OCI-LY7 (cell line): ENCODE measurements at regions not wholly inside any gene's neighbourhood (a gene's known extent, or its start where the extent isn't known, plus 50 kb on each side); places are given as distances from the start of the nearest gene placed in this dataset.

Experiments
- BruUV-seq: library from RNA; stranded (reverse); fragments of 400-500 nt; replicated peaks from 2 replicates; lab custom pipeline; 2021; lab: Mats Ljungman, UMichigan
- CTCF ChIA-PET: fragments of 300-600 bp; sonication (Branson Sonifier 250); formaldehyde crosslinking; loops from one replicate; lab custom pipeline; 2022; ENCODE audit warnings: antibody characterized with exemption; ENCODE audit not compliant: unreplicated experiment; lab: Charles Lee
- POLR2A ChIA-PET: fragments of 300-600 bp; sonication (Branson Sonifier 250); formaldehyde crosslinking; loops from one replicate; lab custom pipeline; 2022; ENCODE audit warnings: antibody characterized with exemption; lab: Charles Lee
- DNase-seq: peaks from one replicate; pipeline ENCODE4 v3.0.0-alpha.2; 2015; ENCODE audit warnings: low spot score
- H2AFZ ChIP-seq: fragments of 200-600 bp; sonication (generic), shearing (Covaris generic); 2 replicates; pipeline ENCODE4 v1.6.1; 2014; ENCODE audit warnings: mild to moderate bottlenecking, antibody characterized with exemption, low read length, moderate library complexity
- H3K27ac ChIP-seq: fragments of 200-600 bp; sonication (generic); 2 replicates; pipeline ENCODE4 v1.5.1; 2014; ENCODE audit warnings: mixed run types, low read depth, mild to moderate bottlenecking, moderate library complexity, low read length, inconsistent platforms; ENCODE audit not compliant: poor library complexity, severe bottlenecking
- H3K36me3 ChIP-seq: fragments of 200-600 bp; sonication (generic); 2 replicates; pipeline ENCODE4 v1.6.1; 2014; ENCODE audit warnings: mild to moderate bottlenecking, antibody characterized with exemption, low read length, moderate library complexity, mixed read lengths; ENCODE audit not compliant: insufficient read depth
- H3K4me1 ChIP-seq: fragments of 200-600 bp; sonication (generic); 2 replicates; pipeline ENCODE4 v1.5.1; 2014; ENCODE audit warnings: mild to moderate bottlenecking, low read length; ENCODE audit not compliant: insufficient read depth, poor library complexity, severe bottlenecking
- H3K4me2 ChIP-seq: fragments of 200-600 bp; sonication (generic); 2 replicates; pipeline ENCODE4 v1.6.1; 2014; ENCODE audit warnings: mild to moderate bottlenecking, low read length
- H3K4me3 ChIP-seq: fragments of 200-600 bp; sonication (generic); 2 replicates; pipeline ENCODE4 v1.5.1; 2014; ENCODE audit warnings: mild to moderate bottlenecking, low read depth, low read length; ENCODE audit not compliant: poor library complexity, severe bottlenecking
- H3K79me2 ChIP-seq: fragments of 200-600 bp; sonication (generic); 2 replicates; pipeline ENCODE4 v1.6.1; 2016; ENCODE audit warnings: low read depth, mild to moderate bottlenecking, low read length, moderate library complexity, mixed read lengths; ENCODE audit not compliant: insufficient read depth
- H3K9me2 ChIP-seq: fragments of 200-600 bp; sonication (generic); 2 replicates; pipeline ENCODE4 v1.6.1; 2016; ENCODE audit warnings: mild to moderate bottlenecking, low read length, mixed read lengths; ENCODE audit not compliant: insufficient read depth
- H3K9me3 ChIP-seq: fragments of 200-600 bp; sonication (generic); 2 replicates; pipeline ENCODE4 v1.6.1; 2014; ENCODE audit warnings: mild to moderate bottlenecking, mixed run types, low read length, mixed read lengths
- H4K20me1 ChIP-seq: fragments of 200-600 bp; sonication (generic); 2 replicates; pipeline ENCODE4 v1.6.1; 2014; ENCODE audit warnings: mild to moderate bottlenecking, antibody characterized with exemption, low read length, moderate library complexity, mixed read lengths; ENCODE audit not compliant: insufficient read depth
- CTCF ChIP-seq: fragments of 200-600 bp; sonication (generic); conservative IDR thresholded peaks from 2 replicates; pipeline ENCODE4 v1.5.1; 2014; ENCODE audit warnings: mild to moderate bottlenecking, antibody characterized with exemption, low read length, moderate library complexity, mixed read lengths
- EZH2phosphoT487 ChIP-seq: fragments of 200-600 bp; sonication (generic); IDR thresholded peaks from 2 replicates; pipeline ENCODE4 v1.6.1; 2018; ENCODE audit warnings: low read depth, borderline replicate concordance, mild to moderate bottlenecking, mixed run types, antibody characterized with exemption, low read length, moderate library complexity, mixed read lengths
- intact Hi-C: fragments of 100-400 bp; cut with micrococcal nuclease; formaldehyde crosslinking; loops from one replicate; pipeline ENCODE4 v1.10.0; 2022; ENCODE audit not compliant: unreplicated experiment

- Histone ChIP-seq H3K27ac (no peak overlapping the region), H3K4me1 (no peaks in the 10 kb centered on the region), H3K79me2 (no peaks in the 10 kb centered on the region), H3K9me2 (no peaks in the 10 kb centered on the region), H3K4me3 (no peak overlapping the region), H3K9me3 (no peaks in the 10 kb centered on the region), H2AFZ (no peak overlapping the region), H4K20me1 (no peaks in the 10 kb centered on the region), H3K36me3 (no peaks in the 10 kb centered on the region), H3K4me2 (no peak overlapping the region)
- intact Hi-C loops = no loop called here
- ChIA-PET CTCF (no interaction called here), POLR2A (interaction anchor here (1.2 kb wide), 1 partner anchor 500 kb away, joined by 3 read pairs; no protein-coding TSS in a partner anchor)
- TF ChIP-seq EZH2phosphoT487 = no peak
- no peak for TF ChIP-seq CTCF
- no peak for DNase-seq
- no TSS peak for BruUV-seq
Observed at GRCh38 chr14:100394886-100395672, 71.9 kb downstream of the SLC25A47 start.

- DNase-seq = no peak
- POLR2A ChIA-PET = interaction anchor here (1.2 kb wide), 1 partner anchor 501 kb away, joined by 3 read pairs; no protein-coding TSS in a partner anchor
- Histone ChIP-seq H3K4me2 (no peak overlapping the region), H3K79me2 (no peaks in the 10 kb centered on the region), H4K20me1 (no peaks in the 10 kb centered on the region), H3K4me3 (no peak overlapping the region), H3K27ac (no peak overlapping the region), H3K36me3 (no peaks in the 10 kb centered on the region), H3K9me3 (no peaks in the 10 kb centered on the region), H3K4me1 (no peaks in the 10 kb centered on the region), H3K9me2 (no peaks in the 10 kb centered on the region), H2AFZ (no peak overlapping the region)
- CTCF ChIA-PET = interaction anchor here (0.5 kb wide), 2 partner anchors 25 to 458 kb away, joined by 3 read pairs; no protein-coding TSS in a partner anchor
- intact Hi-C loops = no loop called here
- no peak for TF ChIP-seq CTCF
- no peak for TF ChIP-seq EZH2phosphoT487
- BruUV-seq = no TSS peak
Observed at GRCh38 chr14:100396266-100396795, 73.2 kb downstream of the SLC25A47 start.

GRCh38 chr14:100397005-100397404 is 73.9 kb downstream of the SLC25A47 start:
- no peaks in the 10 kb centered on the region for H3K36me3 ChIP-seq
- BruUV-seq = no TSS peak
- no peak overlapping the region for H3K4me2 ChIP-seq
- intact Hi-C loops = no loop called here
- H3K9me3 ChIP-seq = no peaks in the 10 kb centered on the region
- no peaks in the 10 kb centered on the region for H4K20me1 ChIP-seq
- no peak for DNase-seq
- H3K4me1 ChIP-seq = no peaks in the 10 kb centered on the region
- no peak overlapping the region for H3K4me3 ChIP-seq
- TF ChIP-seq EZH2phosphoT487 = no peak
- no peak for TF ChIP-seq CTCF
- H3K27ac ChIP-seq = no peak overlapping the region
- CTCF ChIA-PET = interaction anchor here (0.5 kb wide), 1 partner anchor 24 kb away, joined by 3 read pairs; no protein-coding TSS in a partner anchor
- POLR2A ChIA-PET = no interaction called here
- no peaks in the 10 kb centered on the region for H3K9me2 ChIP-seq
- H2AFZ ChIP-seq = no peak overlapping the region
- H3K79me2 ChIP-seq = no peaks in the 10 kb centered on the region
